Astrocyte (in vitro differentiated cells and primary cell): ENCODE measurements at regions not wholly inside any gene's neighbourhood (a gene's known extent, or its start where the extent isn't known, plus 50 kb on each side); places are given as distances from the start of the nearest gene placed in this dataset.

Experiments
- DNase-seq: peaks from one replicate; pipeline ENCODE4 v3.0.0-alpha.2; 2010; ENCODE audit warnings: low read depth
- FAIRE-seq: peaks from 2 replicates; lab custom pipeline; 2011; peaks lifted over from hg19 to GRCh38; lab: Jason Lieb, UNC
- H2AFZ ChIP-seq: 2 replicates; pipeline ENCODE4 v1.6.0; 2012; ENCODE audit warnings: low read depth, low read length, inconsistent platforms
- H3K27ac ChIP-seq: 2 replicates; pipeline ENCODE4 v1.5.1; 2011; ENCODE audit warnings: low read depth, low read length, inconsistent platforms
- H3K27me3 ChIP-seq: 2 replicates; pipeline ENCODE4 v1.6.0; 2011; ENCODE audit warnings: low read length, inconsistent platforms; ENCODE audit not compliant: insufficient read depth
- H3K36me3 ChIP-seq: 2 replicates; pipeline ENCODE4 v1.5.1; 2011; ENCODE audit warnings: low read length, inconsistent platforms; ENCODE audit not compliant: insufficient read depth
- H3K4me1 ChIP-seq: 2 replicates; pipeline ENCODE4 v1.5.1; 2011; ENCODE audit warnings: low read length, inconsistent platforms; ENCODE audit not compliant: insufficient read depth
- H3K4me2 ChIP-seq: 2 replicates; pipeline ENCODE4 v1.6.0; 2012; ENCODE audit warnings: low read length, inconsistent platforms
- H3K4me3 ChIP-seq: 2 replicates; pipeline ENCODE4 v1.5.1; 2011; ENCODE audit warnings: low read depth, mild to moderate bottlenecking, low read length, inconsistent platforms; ENCODE audit not compliant: insufficient read depth
- H3K79me2 ChIP-seq: 2 replicates; pipeline ENCODE4 v1.6.0; 2012; ENCODE audit warnings: mild to moderate bottlenecking, low read length, inconsistent platforms; ENCODE audit not compliant: insufficient read depth
- H3K9ac ChIP-seq: 2 replicates; pipeline ENCODE4 v1.6.0; 2012; ENCODE audit warnings: mild to moderate bottlenecking, low read length, inconsistent platforms
- H3K9me3 ChIP-seq: 2 replicates; pipeline ENCODE4 v1.5.1; 2012; ENCODE audit warnings: low read depth, mild to moderate bottlenecking, low read length, inconsistent platforms; ENCODE audit not compliant: insufficient read depth
- H4K20me1 ChIP-seq: 2 replicates; pipeline ENCODE4 v1.6.0; 2012; ENCODE audit warnings: low read length, inconsistent platforms; ENCODE audit not compliant: insufficient read depth
- H3K27ac Mint-ChIP-seq: one replicate; pipeline ENCODE4 v1.8.0; 2021; ENCODE audit warnings: mild to moderate bottlenecking, mixed read lengths; ENCODE audit not compliant: unreplicated experiment
- H3K27me3 Mint-ChIP-seq: one replicate; pipeline ENCODE4 v1.8.0; 2021; ENCODE audit warnings: low read depth, mixed read lengths; ENCODE audit not compliant: unreplicated experiment
- H3K36me3 Mint-ChIP-seq: one replicate; pipeline ENCODE4 v1.8.0; 2021; ENCODE audit warnings: low read depth, mixed read lengths; ENCODE audit not compliant: unreplicated experiment
- H3K4me1 Mint-ChIP-seq: one replicate; pipeline ENCODE4 v1.8.0; 2021; ENCODE audit warnings: low read depth, mixed read lengths; ENCODE audit not compliant: unreplicated experiment
- H3K4me3 Mint-ChIP-seq: one replicate; pipeline ENCODE4 v1.8.0; 2021; ENCODE audit warnings: mild to moderate bottlenecking, moderate library complexity, mixed read lengths; ENCODE audit not compliant: unreplicated experiment
- H3K9me3 Mint-ChIP-seq: one replicate; pipeline ENCODE4 v1.8.0; 2021; ENCODE audit warnings: mild to moderate bottlenecking, mixed read lengths; ENCODE audit not compliant: unreplicated experiment
- CTCF ChIP-seq: IDR thresholded peaks from 2 replicates; pipeline ENCODE4 v1.5.1; 2011; ENCODE audit warnings: low read depth, mild to moderate bottlenecking, inconsistent platforms, low read length, moderate library complexity; ENCODE audit not compliant: insufficient read depth
- EZH2 ChIP-seq: IDR thresholded peaks from 2 replicates; pipeline ENCODE4 v1.6.1; 2012; ENCODE audit warnings: mild to moderate bottlenecking, low read length, inconsistent platforms; ENCODE audit not compliant: insufficient read depth

- no peaks in the 10 kb centered on the region for H3K9me3 Mint-ChIP-seq
- H3K27me3 ChIP-seq, result no peaks in the 10 kb centered on the region
- no peaks in the 10 kb centered on the region for H3K9me3 ChIP-seq
- H3K27ac ChIP-seq, result no peak overlapping the region
- H3K4me3 Mint-ChIP-seq, result no peak overlapping the region
- no peak overlapping the region for H3K9ac ChIP-seq
- H3K36me3 ChIP-seq, result no peaks in the 10 kb centered on the region
- FAIRE-seq (no peak), DNase-seq (no peak)
- no peaks in the 10 kb centered on the region for H3K4me1 Mint-ChIP-seq
- H2AFZ ChIP-seq, result no peak overlapping the region
- no peak overlapping the region for H3K4me3 ChIP-seq
- no peaks in the 10 kb centered on the region for H3K4me1 ChIP-seq
- H3K27ac Mint-ChIP-seq, result no peak overlapping the region
- H3K79me2 ChIP-seq, result no peaks in the 10 kb centered on the region
- no peaks in the 10 kb centered on the region for H4K20me1 ChIP-seq
- H3K4me2 ChIP-seq, result no peak overlapping the region
- no peaks in the 10 kb centered on the region for H3K27me3 Mint-ChIP-seq
- no peaks in the 10 kb centered on the region for H3K36me3 Mint-ChIP-seq
- TF ChIP-seq EZH2 (no peak), CTCF (no peak)
Measured at GRCh38 chr13:88411696-88412095, 740.5 kb downstream of the SLITRK5 start.

GRCh38 chr13:88417801-88418200 is 746.6 kb downstream of the SLITRK5 start:
- FAIRE-seq, result no peak
- TF ChIP-seq CTCF, result no peak
- no peak for TF ChIP-seq EZH2
- Mint-ChIP-seq H3K27me3 (no peaks in the 10 kb centered on the region), H3K27ac (no peak overlapping the region), H3K4me1 (no peaks in the 10 kb centered on the region), H3K36me3 (no peaks in the 10 kb centered on the region), H3K9me3 (no peaks in the 10 kb centered on the region), H3K4me3 (no peak overlapping the region)
- Histone ChIP-seq H3K4me1 (no peaks in the 10 kb centered on the region), H2AFZ (no peak overlapping the region), H3K27me3 (no peaks in the 10 kb centered on the region), H3K9ac (no peak overlapping the region), H3K9me3 (no peaks in the 10 kb centered on the region), H4K20me1 (no peaks in the 10 kb centered on the region), H3K79me2 (no peaks in the 10 kb centered on the region), H3K36me3 (no peaks in the 10 kb centered on the region), H3K4me3 (no peak overlapping the region), H3K27ac (no peak overlapping the region), H3K4me2 (no peak overlapping the region)
- DNase-seq, result no peak

- H3K36me3 Mint-ChIP-seq, result no peaks in the 10 kb centered on the region
- FAIRE-seq, result no peak
- Histone ChIP-seq H3K27me3 (no peaks in the 10 kb centered on the region), H3K4me1 (no peaks in the 10 kb centered on the region), H3K4me3 (no peak overlapping the region), H3K79me2 (no peaks in the 10 kb centered on the region), H3K36me3 (no peaks in the 10 kb centered on the region), H3K9me3 (no peaks in the 10 kb centered on the region), H3K4me2 (no peak overlapping the region), H4K20me1 (no peaks in the 10 kb centered on the region), H3K27ac (no peak overlapping the region), H2AFZ (no peak overlapping the region), H3K9ac (no peak overlapping the region)
- H3K27ac Mint-ChIP-seq, result no peak overlapping the region
- H3K4me3 Mint-ChIP-seq, result no peak overlapping the region
- peaks cover 3% of the 10 kb centered on the region for H3K9me3 Mint-ChIP-seq
- no peak for DNase-seq
- no peaks in the 10 kb centered on the region for H3K27me3 Mint-ChIP-seq
- H3K4me1 Mint-ChIP-seq, result no peaks in the 10 kb centered on the region
- TF ChIP-seq CTCF (no peak), EZH2 (no peak)
Measured at GRCh38 chr13:88424463-88424862, 753.3 kb downstream of the SLITRK5 start.
